H9 (cell line): ENCODE measurements at regions not wholly inside any gene's neighbourhood (a gene's known extent, or its start where the extent isn't known, plus 50 kb on each side); places are given as distances from the start of the nearest gene placed in this dataset.
"Not testable (repeated sequence)": the region's sequence is repeated elsewhere in the genome, so short reads cannot be mapped to it uniquely, and the experiment has no call there.

Experiments
- DNase-seq: peaks from one replicate; pipeline ENCODE4 v3.0.0-alpha.2; 2017
- H2AFZ ChIP-seq: one replicate; pipeline ENCODE4 v1.6.1; 2013; ENCODE audit warnings: mild to moderate bottlenecking, low read length, control low read depth, moderate library complexity
- H2AK5ac ChIP-seq: 2 replicates; pipeline ENCODE4 v1.6.1; 2013; ENCODE audit warnings: low read length, control low read depth, mixed read lengths; ENCODE audit not compliant: insufficient read length
- H2BK120ac ChIP-seq: one replicate; pipeline ENCODE4 v1.6.1; 2013; ENCODE audit warnings: low read depth, mild to moderate bottlenecking, low read length, control low read depth, inconsistent platforms; ENCODE audit not compliant: poor library complexity, severe bottlenecking
- H2BK12ac ChIP-seq: 2 replicates; pipeline ENCODE4 v1.6.1; 2013; ENCODE audit warnings: low read length, control low read depth, mixed read lengths, low read depth; ENCODE audit not compliant: insufficient read length
- H2BK15ac ChIP-seq: 2 replicates; pipeline ENCODE4 v1.6.1; 2013; ENCODE audit warnings: low read depth, low read length, control low read depth
- H2BK20ac ChIP-seq: one replicate; pipeline ENCODE4 v1.6.1; 2013; ENCODE audit warnings: low read depth, mild to moderate bottlenecking, low read length, control low read depth, inconsistent platforms; ENCODE audit not compliant: poor library complexity, severe bottlenecking
- H2BK5ac ChIP-seq: 2 replicates; pipeline ENCODE4 v1.6.1; 2013; ENCODE audit warnings: low read length, control low read depth, mixed read lengths; ENCODE audit not compliant: insufficient read length
- H3K14ac ChIP-seq: 2 replicates; pipeline ENCODE4 v1.6.1; 2013; ENCODE audit warnings: low read length, control low read depth; ENCODE audit not compliant: insufficient read depth
- H3K18ac ChIP-seq: 2 replicates; pipeline ENCODE4 v1.6.1; 2013; ENCODE audit warnings: low read depth, mild to moderate bottlenecking, mixed read lengths, low read length, control low read depth; ENCODE audit not compliant: insufficient read length
- H3K23ac ChIP-seq: 2 replicates; pipeline ENCODE4 v1.6.1; 2013; ENCODE audit warnings: low read length, control low read depth, mixed read lengths, low read depth; ENCODE audit not compliant: insufficient read length
- H3K23me2 ChIP-seq: 2 replicates; pipeline ENCODE4 v1.6.1; 2013; ENCODE audit warnings: low read depth, mild to moderate bottlenecking, mixed read lengths, low read length, control low read depth; ENCODE audit not compliant: insufficient read length, poor library complexity, severe bottlenecking
- H3K27ac ChIP-seq: 2 replicates; pipeline ENCODE4 v1.5.1; 2013; ENCODE audit warnings: low read length, control low read depth, mixed read lengths, low read depth; ENCODE audit not compliant: insufficient read length
- H3K27me3 ChIP-seq: 2 replicates; pipeline ENCODE4 v1.6.1; 2013; ENCODE audit warnings: low read length, control low read depth, inconsistent platforms; ENCODE audit not compliant: insufficient read depth
- H3K4ac ChIP-seq: 2 replicates; pipeline ENCODE4 v1.6.1; 2013; ENCODE audit warnings: low read depth, mild to moderate bottlenecking, control low read depth, inconsistent platforms, low read length, moderate library complexity
- H3K4me1 ChIP-seq: 2 replicates; pipeline ENCODE4 v1.6.1; 2013; ENCODE audit warnings: low read length, control low read depth, inconsistent platforms; ENCODE audit not compliant: insufficient read depth
- H3K4me2 ChIP-seq: 2 replicates; pipeline ENCODE4 v1.6.1; 2013; ENCODE audit warnings: low read length, control low read depth, mixed read lengths; ENCODE audit not compliant: insufficient read length, insufficient read depth
- H3K56ac ChIP-seq: 2 replicates; pipeline ENCODE4 v1.6.1; 2013; ENCODE audit warnings: low read depth, mild to moderate bottlenecking, mixed read lengths, low read length, control low read depth; ENCODE audit not compliant: insufficient read length
- H3K79me1 ChIP-seq: 2 replicates; pipeline ENCODE4 v1.6.1; 2013; ENCODE audit warnings: low read depth, mild to moderate bottlenecking, moderate library complexity, low read length, control low read depth, inconsistent platforms; ENCODE audit not compliant: insufficient read depth, poor library complexity, severe bottlenecking
- H3K79me2 ChIP-seq: 2 replicates; pipeline ENCODE4 v1.6.1; 2013; ENCODE audit warnings: low read length, control low read depth, inconsistent platforms; ENCODE audit not compliant: insufficient read depth
- H3K9ac ChIP-seq: 2 replicates; pipeline ENCODE4 v1.6.1; 2013; ENCODE audit warnings: low read length, control low read depth, mixed read lengths; ENCODE audit not compliant: insufficient read length; ENCODE audit errors: extremely low read depth
- H3K9me3 ChIP-seq: one replicate; pipeline ENCODE4 v1.6.1; 2013; ENCODE audit warnings: low read depth, low read length, inconsistent platforms; ENCODE audit not compliant: control insufficient read depth
- H3T11ph ChIP-seq: one replicate; pipeline ENCODE4 v1.6.1; 2013; ENCODE audit warnings: mild to moderate bottlenecking, low read length, control low read depth, inconsistent platforms
- H4K20me1 ChIP-seq: one replicate; pipeline ENCODE4 v1.6.1; 2013; ENCODE audit not compliant: control insufficient read depth, insufficient read length, insufficient read depth
- H4K5ac ChIP-seq: 2 replicates; pipeline ENCODE4 v1.6.1; 2013; ENCODE audit warnings: low read depth, mild to moderate bottlenecking, mixed read lengths, low read length, control low read depth; ENCODE audit not compliant: insufficient read length
- H4K8ac ChIP-seq: replicated peaks from 2 replicates; pipeline ENCODE4 v1.6.1; 2013; ENCODE audit warnings: low read length, control low read depth, mixed read lengths, low read depth; ENCODE audit not compliant: insufficient read length
- H4K91ac ChIP-seq: 2 replicates; pipeline ENCODE4 v1.6.1; 2013; ENCODE audit warnings: low read depth, mild to moderate bottlenecking, moderate library complexity, mixed read lengths, low read length, control low read depth; ENCODE audit not compliant: insufficient read length
- H3K27ac Mint-ChIP-seq, 3 experiments: 2 replicates in 2 of 3; 3 replicates in 1 of 3; pipeline ENCODE4 v1.8.0; 2020 to 2021; ENCODE audit warnings: mixed read lengths in 3 of 3, mild to moderate bottlenecking in 1 of 3, moderate library complexity in 1 of 3
- H3K27me3 Mint-ChIP-seq: 2 replicates; pipeline ENCODE4 v1.8.0; 2021; ENCODE audit warnings: low read depth, mild to moderate bottlenecking, moderate library complexity, mixed read lengths
- H3K36me3 Mint-ChIP-seq, 3 experiments: 2 replicates in 2 of 3; 3 replicates in 1 of 3; pipeline ENCODE4 v1.8.0; 2020 to 2021; ENCODE audit warnings: low read depth in 3 of 3, mixed read lengths in 3 of 3; ENCODE audit not compliant: insufficient read depth in 1 of 3
- H3K4me1 Mint-ChIP-seq, 2 experiments: 2 replicates each; pipeline ENCODE4 v1.8.0; 2020; ENCODE audit warnings: mixed read lengths in 2 of 2
- H3K4me3 Mint-ChIP-seq, 2 experiments: 2 replicates in 1 of 2; 3 replicates in 1 of 2; pipeline ENCODE4 v1.8.0; 2020 to 2021; ENCODE audit warnings: mild to moderate bottlenecking in 2 of 2, mixed read lengths in 2 of 2, moderate library complexity in 1 of 2
- H3K9me3 Mint-ChIP-seq, 2 experiments: 2 replicates in 1 of 2; 3 replicates in 1 of 2; pipeline ENCODE4 v1.8.0; 2020; ENCODE audit warnings: mild to moderate bottlenecking in 2 of 2, mixed read lengths in 2 of 2, moderate library complexity in 1 of 2
- WGBS: extraction: QIAGEN DNeasy Blood & Tissue Kit; methylation state at CpG from one replicate; pipeline ENCODE4 v1.1.7; 2013; ENCODE audit warnings: missing lambda C conversion rate, low lambda C conversion rate, mixed read lengths; ENCODE audit not compliant: insufficient read length; ENCODE audit errors: extremely low coverage; 5-methylcytosine and 5-hydroxymethylcytosine counted together
- TF ChIP-seq, protein P1 (sequence below): fragments of 200-600 bp; sonication (generic); conservative IDR thresholded peaks from 3 replicates; pipeline ENCODE4 v1.8.0; 2021; ENCODE audit warnings: antibody characterized with exemption, mild to moderate bottlenecking

DNA sequence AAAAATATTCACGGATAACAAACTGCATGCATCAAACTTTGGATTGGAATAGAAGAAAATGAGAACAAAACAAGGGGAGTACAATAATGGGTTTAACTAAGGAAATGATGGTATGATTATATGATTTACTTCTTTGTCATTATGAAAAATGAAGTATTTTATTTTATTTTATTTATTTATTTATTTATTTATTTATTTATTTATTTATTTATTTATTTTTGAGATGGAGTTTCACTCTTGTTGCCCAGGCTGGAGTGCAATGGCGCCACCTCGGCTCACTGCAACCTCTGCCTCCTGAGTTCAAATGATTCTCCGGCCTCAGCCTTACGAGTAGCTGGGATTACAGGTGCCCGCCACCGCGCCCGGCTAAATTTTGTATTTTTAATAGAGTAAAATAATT is 234.1 kb upstream of the SEMA3C start:
- not testable (repeated sequence) for H3K9ac ChIP-seq, H2AK5ac ChIP-seq, H3K4me3 Mint-ChIP-seq, H3K27ac ChIP-seq, H3K27ac Mint-ChIP-seq, H3K27me3 Mint-ChIP-seq, H2BK20ac ChIP-seq, H3K56ac ChIP-seq, H2BK5ac ChIP-seq, H4K20me1 ChIP-seq, DNase-seq, H3K36me3 Mint-ChIP-seq, H3K79me2 ChIP-seq, H2AFZ ChIP-seq, H3K14ac ChIP-seq, H3K4ac ChIP-seq, H3K27me3 ChIP-seq, H3K23me2 ChIP-seq, H2BK15ac ChIP-seq, H3K9me3 Mint-ChIP-seq, H2BK12ac ChIP-seq, H4K8ac ChIP-seq, H3K18ac ChIP-seq, H4K5ac ChIP-seq, H2BK120ac ChIP-seq, H3K4me2 ChIP-seq, H3T11ph ChIP-seq, H3K23ac ChIP-seq, H3K4me1 ChIP-seq, H3K79me1 ChIP-seq, H3K9me3 ChIP-seq, H4K91ac ChIP-seq
- WGBS: no CpG with 5 or more reads among the region's 9 CpGs
- H3K4me1 Mint-ChIP-seq: peaks cover 55 to 56% of the 10 kb centered on the region in 2 experiments
- TF ChIP-seq, protein P1, sequence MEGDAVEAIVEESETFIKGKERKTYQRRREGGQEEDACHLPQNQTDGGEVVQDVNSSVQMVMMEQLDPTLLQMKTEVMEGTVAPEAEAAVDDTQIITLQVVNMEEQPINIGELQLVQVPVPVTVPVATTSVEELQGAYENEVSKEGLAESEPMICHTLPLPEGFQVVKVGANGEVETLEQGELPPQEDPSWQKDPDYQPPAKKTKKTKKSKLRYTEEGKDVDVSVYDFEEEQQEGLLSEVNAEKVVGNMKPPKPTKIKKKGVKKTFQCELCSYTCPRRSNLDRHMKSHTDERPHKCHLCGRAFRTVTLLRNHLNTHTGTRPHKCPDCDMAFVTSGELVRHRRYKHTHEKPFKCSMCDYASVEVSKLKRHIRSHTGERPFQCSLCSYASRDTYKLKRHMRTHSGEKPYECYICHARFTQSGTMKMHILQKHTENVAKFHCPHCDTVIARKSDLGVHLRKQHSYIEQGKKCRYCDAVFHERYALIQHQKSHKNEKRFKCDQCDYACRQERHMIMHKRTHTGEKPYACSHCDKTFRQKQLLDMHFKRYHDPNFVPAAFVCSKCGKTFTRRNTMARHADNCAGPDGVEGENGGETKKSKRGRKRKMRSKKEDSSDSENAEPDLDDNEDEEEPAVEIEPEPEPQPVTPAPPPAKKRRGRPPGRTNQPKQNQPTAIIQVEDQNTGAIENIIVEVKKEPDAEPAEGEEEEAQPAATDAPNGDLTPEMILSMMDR: peak; percentile 23; the same call in 1 of the 3 replicates
